OCI-LY7 (cell line): ENCODE measurements at regions not wholly inside any gene's neighbourhood (a gene's known extent, or its start where the extent isn't known, plus 50 kb on each side); places are given as distances from the start of the nearest gene placed in this dataset.

Source experiments
- BruUV-seq: library from RNA; stranded (reverse); fragments of 400-500 nt; replicated peaks from 2 replicates; lab custom pipeline; 2021; lab: Mats Ljungman, UMichigan
- CTCF ChIA-PET: fragments of 300-600 bp; sonication (Branson Sonifier 250); formaldehyde crosslinking; loops from one replicate; lab custom pipeline; 2022; ENCODE audit warnings: antibody characterized with exemption; ENCODE audit not compliant: unreplicated experiment; lab: Charles Lee
- POLR2A ChIA-PET: fragments of 300-600 bp; sonication (Branson Sonifier 250); formaldehyde crosslinking; loops from one replicate; lab custom pipeline; 2022; ENCODE audit warnings: antibody characterized with exemption; lab: Charles Lee
- DNase-seq: peaks from one replicate; pipeline ENCODE4 v3.0.0-alpha.2; 2015; ENCODE audit warnings: low spot score
- H2AFZ ChIP-seq: fragments of 200-600 bp; sonication (generic), shearing (Covaris generic); 2 replicates; pipeline ENCODE4 v1.6.1; 2014; ENCODE audit warnings: mild to moderate bottlenecking, antibody characterized with exemption, low read length, moderate library complexity
- H3K27ac ChIP-seq: fragments of 200-600 bp; sonication (generic); 2 replicates; pipeline ENCODE4 v1.5.1; 2014; ENCODE audit warnings: mixed run types, low read depth, mild to moderate bottlenecking, moderate library complexity, low read length, inconsistent platforms; ENCODE audit not compliant: poor library complexity, severe bottlenecking
- H3K36me3 ChIP-seq: fragments of 200-600 bp; sonication (generic); 2 replicates; pipeline ENCODE4 v1.6.1; 2014; ENCODE audit warnings: mild to moderate bottlenecking, antibody characterized with exemption, low read length, moderate library complexity, mixed read lengths; ENCODE audit not compliant: insufficient read depth
- H3K4me1 ChIP-seq: fragments of 200-600 bp; sonication (generic); 2 replicates; pipeline ENCODE4 v1.5.1; 2014; ENCODE audit warnings: mild to moderate bottlenecking, low read length; ENCODE audit not compliant: insufficient read depth, poor library complexity, severe bottlenecking
- H3K4me2 ChIP-seq: fragments of 200-600 bp; sonication (generic); 2 replicates; pipeline ENCODE4 v1.6.1; 2014; ENCODE audit warnings: mild to moderate bottlenecking, low read length
- H3K4me3 ChIP-seq: fragments of 200-600 bp; sonication (generic); 2 replicates; pipeline ENCODE4 v1.5.1; 2014; ENCODE audit warnings: mild to moderate bottlenecking, low read depth, low read length; ENCODE audit not compliant: poor library complexity, severe bottlenecking
- H3K79me2 ChIP-seq: fragments of 200-600 bp; sonication (generic); 2 replicates; pipeline ENCODE4 v1.6.1; 2016; ENCODE audit warnings: low read depth, mild to moderate bottlenecking, low read length, moderate library complexity, mixed read lengths; ENCODE audit not compliant: insufficient read depth
- H3K9me2 ChIP-seq: fragments of 200-600 bp; sonication (generic); 2 replicates; pipeline ENCODE4 v1.6.1; 2016; ENCODE audit warnings: mild to moderate bottlenecking, low read length, mixed read lengths; ENCODE audit not compliant: insufficient read depth
- H3K9me3 ChIP-seq: fragments of 200-600 bp; sonication (generic); 2 replicates; pipeline ENCODE4 v1.6.1; 2014; ENCODE audit warnings: mild to moderate bottlenecking, mixed run types, low read length, mixed read lengths
- H4K20me1 ChIP-seq: fragments of 200-600 bp; sonication (generic); 2 replicates; pipeline ENCODE4 v1.6.1; 2014; ENCODE audit warnings: mild to moderate bottlenecking, antibody characterized with exemption, low read length, moderate library complexity, mixed read lengths; ENCODE audit not compliant: insufficient read depth
- EZH2phosphoT487 ChIP-seq: fragments of 200-600 bp; sonication (generic); IDR thresholded peaks from 2 replicates; pipeline ENCODE4 v1.6.1; 2018; ENCODE audit warnings: low read depth, borderline replicate concordance, mild to moderate bottlenecking, mixed run types, antibody characterized with exemption, low read length, moderate library complexity, mixed read lengths
- intact Hi-C: fragments of 100-400 bp; cut with micrococcal nuclease; formaldehyde crosslinking; loops from one replicate; pipeline ENCODE4 v1.10.0; 2022; ENCODE audit not compliant: unreplicated experiment
- TF ChIP-seq, protein P1 (sequence below): fragments of 200-600 bp; sonication (generic); conservative IDR thresholded peaks from 2 replicates; pipeline ENCODE4 v1.5.1; 2014; ENCODE audit warnings: mild to moderate bottlenecking, antibody characterized with exemption, low read length, moderate library complexity, mixed read lengths

DNA sequence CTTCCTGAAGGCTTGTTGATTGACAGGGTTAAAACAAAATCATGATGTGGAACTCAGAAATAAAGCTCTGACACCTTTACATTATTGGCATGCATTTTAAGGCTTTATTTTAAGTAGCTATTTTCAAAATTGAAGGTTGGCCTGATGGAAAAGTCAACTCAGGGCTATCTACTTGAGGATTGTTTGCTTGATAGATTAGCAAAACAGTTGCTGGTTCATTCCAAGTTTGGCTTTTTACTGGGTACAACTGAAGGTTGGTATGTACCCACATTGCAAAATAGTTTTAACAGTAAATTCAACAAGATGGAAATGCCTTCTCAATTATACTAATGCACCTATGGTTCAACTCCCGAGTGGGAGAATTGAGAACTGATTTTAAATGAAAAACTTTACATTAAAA, 161.8 kb upstream of the ELL2 start:
- POLR2A ChIA-PET, result interaction anchor here (0.5 to 0.7 kb wide), 2 partner anchors 33 to 1475 kb away, joined by 3 to 4 read pairs; no protein-coding TSS in a partner anchor
- Histone ChIP-seq H3K9me3 (no peaks in the 10 kb centered on the region), H3K9me2 (no peaks in the 10 kb centered on the region), H3K4me1 (no peaks in the 10 kb centered on the region), H4K20me1 (no peaks in the 10 kb centered on the region), H3K4me3 (no peak overlapping the region), H3K27ac (no peak overlapping the region), H3K4me2 (no peak overlapping the region), H3K36me3 (no peaks in the 10 kb centered on the region), H3K79me2 (no peaks in the 10 kb centered on the region), H2AFZ (no peak overlapping the region)
- TF ChIP-seq, protein P1, sequence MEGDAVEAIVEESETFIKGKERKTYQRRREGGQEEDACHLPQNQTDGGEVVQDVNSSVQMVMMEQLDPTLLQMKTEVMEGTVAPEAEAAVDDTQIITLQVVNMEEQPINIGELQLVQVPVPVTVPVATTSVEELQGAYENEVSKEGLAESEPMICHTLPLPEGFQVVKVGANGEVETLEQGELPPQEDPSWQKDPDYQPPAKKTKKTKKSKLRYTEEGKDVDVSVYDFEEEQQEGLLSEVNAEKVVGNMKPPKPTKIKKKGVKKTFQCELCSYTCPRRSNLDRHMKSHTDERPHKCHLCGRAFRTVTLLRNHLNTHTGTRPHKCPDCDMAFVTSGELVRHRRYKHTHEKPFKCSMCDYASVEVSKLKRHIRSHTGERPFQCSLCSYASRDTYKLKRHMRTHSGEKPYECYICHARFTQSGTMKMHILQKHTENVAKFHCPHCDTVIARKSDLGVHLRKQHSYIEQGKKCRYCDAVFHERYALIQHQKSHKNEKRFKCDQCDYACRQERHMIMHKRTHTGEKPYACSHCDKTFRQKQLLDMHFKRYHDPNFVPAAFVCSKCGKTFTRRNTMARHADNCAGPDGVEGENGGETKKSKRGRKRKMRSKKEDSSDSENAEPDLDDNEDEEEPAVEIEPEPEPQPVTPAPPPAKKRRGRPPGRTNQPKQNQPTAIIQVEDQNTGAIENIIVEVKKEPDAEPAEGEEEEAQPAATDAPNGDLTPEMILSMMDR, result no peak
- TF ChIP-seq EZH2phosphoT487, result no peak
- intact Hi-C loops, result no loop called here
- CTCF ChIA-PET, result no interaction called here
- DNase-seq, result no peak
- no TSS peak for BruUV-seq

DNA sequence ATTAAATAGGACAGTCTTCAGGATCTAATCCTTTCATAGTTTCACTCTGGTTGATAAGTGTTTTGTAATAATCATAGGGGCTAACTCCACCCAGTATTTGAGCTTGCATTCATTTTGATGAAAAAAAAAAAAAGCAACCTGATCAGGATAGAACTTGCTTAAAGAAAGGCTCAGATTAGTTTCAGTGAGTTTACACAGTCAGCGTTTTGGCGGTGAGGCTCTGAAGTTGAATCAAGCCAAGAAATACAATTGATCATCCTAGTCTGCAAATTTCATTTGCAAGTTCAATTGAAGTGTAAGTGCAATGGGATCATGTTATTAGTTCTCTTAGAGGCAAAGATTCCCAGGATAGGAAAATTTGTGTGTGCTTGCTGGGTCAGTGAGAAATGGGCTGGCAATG, 159.7 kb upstream of the ELL2 start:
- Histone ChIP-seq H3K27ac (no peak overlapping the region), H3K4me1 (no peaks in the 10 kb centered on the region), H3K4me2 (no peak overlapping the region), H4K20me1 (no peaks in the 10 kb centered on the region), H3K9me3 (no peaks in the 10 kb centered on the region), H2AFZ (no peak overlapping the region), H3K4me3 (no peak overlapping the region), H3K36me3 (no peaks in the 10 kb centered on the region), H3K79me2 (no peaks in the 10 kb centered on the region), H3K9me2 (no peaks in the 10 kb centered on the region)
- intact Hi-C loops, result no loop called here
- ChIA-PET POLR2A (interaction anchor here (0.7 kb wide), 1 partner anchor 21 kb away, joined by 5 read pairs; no protein-coding TSS in a partner anchor), CTCF (no interaction called here)
- BruUV-seq, result no TSS peak
- TF ChIP-seq, protein P1, result no peak
- no peak for TF ChIP-seq EZH2phosphoT487
- no peak for DNase-seq

GRCh38 chr5:96120120-96120519, 158.5 kb upstream of the ELL2 start:
- POLR2A ChIA-PET, result no interaction called here
- H3K79me2 ChIP-seq, result no peaks in the 10 kb centered on the region
- H3K4me1 ChIP-seq, result no peaks in the 10 kb centered on the region
- no peak overlapping the region for H3K4me2 ChIP-seq
- no peak overlapping the region for H3K4me3 ChIP-seq
- DNase-seq, result no peak
- H3K9me2 ChIP-seq, result no peaks in the 10 kb centered on the region
- intact Hi-C loops, result no loop called here
- no peak overlapping the region for H3K27ac ChIP-seq
- no peaks in the 10 kb centered on the region for H4K20me1 ChIP-seq
- TF ChIP-seq EZH2phosphoT487, result no peak
- TF ChIP-seq, protein P1, result no peak
- no TSS peak for BruUV-seq
- CTCF ChIA-PET, result no interaction called here
- H3K36me3 ChIP-seq, result no peaks in the 10 kb centered on the region
- H3K9me3 ChIP-seq, result no peaks in the 10 kb centered on the region
- H2AFZ ChIP-seq, result no peak overlapping the region
